ENCODE measurements at regions not wholly inside any gene's neighbourhood (a gene's known extent, or its start where the extent isn't known, plus 50 kb on each side); places are given as distances from the start of the nearest gene placed in this dataset.

GRCh38 chr5:133900534-133901270, 67.7 kb downstream of the C5orf15 start:
- no peak overlapping the region for H2AFZ ChIP-seq (ENCODE audit: low read length)
- intact Hi-C loops (cut with micrococcal nuclease; ENCODE audit: unreplicated experiment): no loop called here
- CTCF ChIA-PET (ENCODE audit: unreplicated experiment): no interaction called here

DNA sequence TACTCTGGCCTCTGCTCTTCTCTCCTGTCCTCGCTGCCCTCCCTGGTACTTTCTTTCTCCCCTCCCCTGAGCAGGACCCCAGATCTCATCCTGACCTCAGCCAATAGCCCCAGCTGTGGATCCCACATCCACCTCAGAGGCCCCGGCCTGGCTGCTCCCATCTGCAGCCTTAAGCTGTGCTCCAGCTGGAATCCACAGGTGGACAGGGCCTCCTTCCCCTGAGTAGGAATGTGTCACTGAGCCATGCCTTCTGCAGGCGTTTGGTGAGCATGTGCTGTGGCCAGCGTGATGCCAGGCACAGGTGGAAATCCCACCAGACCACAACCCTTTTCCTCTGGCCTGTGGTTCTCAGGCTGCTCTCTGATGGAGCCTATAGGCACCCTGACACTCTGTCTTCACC, 68.9 kb downstream of the C5orf15 start:
- no peak for TF ChIP-seq EZH2phosphoT487 (IDR thresholded peaks at IDR 0.05; ENCODE audit: borderline replicate concordance, low read depth, low read length)
- TF ChIP-seq, protein P1, sequence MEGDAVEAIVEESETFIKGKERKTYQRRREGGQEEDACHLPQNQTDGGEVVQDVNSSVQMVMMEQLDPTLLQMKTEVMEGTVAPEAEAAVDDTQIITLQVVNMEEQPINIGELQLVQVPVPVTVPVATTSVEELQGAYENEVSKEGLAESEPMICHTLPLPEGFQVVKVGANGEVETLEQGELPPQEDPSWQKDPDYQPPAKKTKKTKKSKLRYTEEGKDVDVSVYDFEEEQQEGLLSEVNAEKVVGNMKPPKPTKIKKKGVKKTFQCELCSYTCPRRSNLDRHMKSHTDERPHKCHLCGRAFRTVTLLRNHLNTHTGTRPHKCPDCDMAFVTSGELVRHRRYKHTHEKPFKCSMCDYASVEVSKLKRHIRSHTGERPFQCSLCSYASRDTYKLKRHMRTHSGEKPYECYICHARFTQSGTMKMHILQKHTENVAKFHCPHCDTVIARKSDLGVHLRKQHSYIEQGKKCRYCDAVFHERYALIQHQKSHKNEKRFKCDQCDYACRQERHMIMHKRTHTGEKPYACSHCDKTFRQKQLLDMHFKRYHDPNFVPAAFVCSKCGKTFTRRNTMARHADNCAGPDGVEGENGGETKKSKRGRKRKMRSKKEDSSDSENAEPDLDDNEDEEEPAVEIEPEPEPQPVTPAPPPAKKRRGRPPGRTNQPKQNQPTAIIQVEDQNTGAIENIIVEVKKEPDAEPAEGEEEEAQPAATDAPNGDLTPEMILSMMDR (conservative IDR thresholded peaks at IDR 0.05; ENCODE audit: low read length): no peak
- peaks cover 12% of the 10 kb centered on the region for H3K4me1 ChIP-seq (ENCODE audit: insufficient read depth, low read length, poor library complexity, severe bottlenecking)
- ChIA-PET POLR2A (no interaction called here), CTCF (ENCODE audit: unreplicated experiment) (no interaction called here)
- H2AFZ ChIP-seq (ENCODE audit: low read length): no peak overlapping the region
- no peaks in the 10 kb centered on the region for H3K9me3 ChIP-seq (ENCODE audit: low read length)
- intact Hi-C loops (cut with micrococcal nuclease; ENCODE audit: unreplicated experiment): no loop called here
- no peaks in the 10 kb centered on the region for H3K9me2 ChIP-seq (ENCODE audit: insufficient read depth, low read length)
- DNase-seq (ENCODE audit: low spot score): no peak
- H3K27ac ChIP-seq (ENCODE audit: low read depth, low read length, poor library complexity, severe bottlenecking): no peak overlapping the region
- H3K4me3 ChIP-seq (ENCODE audit: low read depth, low read length, poor library complexity, severe bottlenecking): no peak overlapping the region
- H4K20me1 ChIP-seq (ENCODE audit: insufficient read depth, low read length): no peaks in the 10 kb centered on the region
- no peaks in the 10 kb centered on the region for H3K79me2 ChIP-seq (ENCODE audit: insufficient read depth, low read depth, low read length)
- no TSS peak for BruUV-seq (replicated peaks)
- H3K4me2 ChIP-seq (ENCODE audit: low read length): no peak overlapping the region
- no peaks in the 10 kb centered on the region for H3K36me3 ChIP-seq (ENCODE audit: insufficient read depth, low read length)

More at GRCh38 chr5:133900534-133901270, 67.7 kb downstream of the C5orf15 start:
- H3K9me3 ChIP-seq (ENCODE audit: low read length): no peaks in the 10 kb centered on the region
- no peak overlapping the region for H3K4me3 ChIP-seq (ENCODE audit: low read depth, low read length, poor library complexity, severe bottlenecking)
- no peak overlapping the region for H3K27ac ChIP-seq (ENCODE audit: low read depth, low read length, poor library complexity, severe bottlenecking)
- no TSS peak for BruUV-seq (replicated peaks)
- H3K79me2 ChIP-seq (ENCODE audit: insufficient read depth, low read depth, low read length): no peaks in the 10 kb centered on the region
- no peaks in the 10 kb centered on the region for H4K20me1 ChIP-seq (ENCODE audit: insufficient read depth, low read length)
- no peaks in the 10 kb centered on the region for H3K36me3 ChIP-seq (ENCODE audit: insufficient read depth, low read length)
- peaks cover 11% of the 10 kb centered on the region for H3K4me1 ChIP-seq (ENCODE audit: insufficient read depth, low read length, poor library complexity, severe bottlenecking)
- no peaks in the 10 kb centered on the region for H3K9me2 ChIP-seq (ENCODE audit: insufficient read depth, low read length)
- TF ChIP-seq, protein P1 (conservative IDR thresholded peaks at IDR 0.05; ENCODE audit: low read length): no peak
- no peak for TF ChIP-seq EZH2phosphoT487 (IDR thresholded peaks at IDR 0.05; ENCODE audit: borderline replicate concordance, low read depth, low read length)
- POLR2A ChIA-PET: interaction anchor here (1.2 kb wide), 1 partner anchor 22 kb away, joined by 4 read pairs; no protein-coding TSS in a partner anchor
- DNase-seq (ENCODE audit: low spot score): no peak
- no peak overlapping the region for H3K4me2 ChIP-seq (ENCODE audit: low read length)

- intact Hi-C loops (cut with micrococcal nuclease; ENCODE audit: unreplicated experiment): no loop called here
- H3K36me3 ChIP-seq (ENCODE audit: insufficient read depth, low read length): no peaks in the 10 kb centered on the region
- H3K79me2 ChIP-seq (ENCODE audit: insufficient read depth, low read depth, low read length): no peaks in the 10 kb centered on the region
- H3K4me3 ChIP-seq (ENCODE audit: low read depth, low read length, poor library complexity, severe bottlenecking): no peak overlapping the region
- CTCF ChIA-PET (ENCODE audit: unreplicated experiment): no interaction called here
- H3K4me2 ChIP-seq (ENCODE audit: low read length): no peak overlapping the region
- no peak overlapping the region for H2AFZ ChIP-seq (ENCODE audit: low read length)
- DNase-seq (ENCODE audit: low spot score): no peak
- no peak for TF ChIP-seq EZH2phosphoT487 (IDR thresholded peaks at IDR 0.05; ENCODE audit: borderline replicate concordance, low read depth, low read length)
- TF ChIP-seq, protein P1 (conservative IDR thresholded peaks at IDR 0.05; ENCODE audit: low read length): no peak
- no peaks in the 10 kb centered on the region for H3K9me2 ChIP-seq (ENCODE audit: insufficient read depth, low read length)
- H3K9me3 ChIP-seq (ENCODE audit: low read length): no peaks in the 10 kb centered on the region
- no peak overlapping the region for H3K27ac ChIP-seq (ENCODE audit: low read depth, low read length, poor library complexity, severe bottlenecking)
- BruUV-seq (replicated peaks): no TSS peak
- POLR2A ChIA-PET: interaction anchor here (0.7 to 1.8 kb wide), 3 partner anchors 11 to 53 kb away, joined by 3 to 6 read pairs (median 5); no protein-coding TSS in a partner anchor
- H3K4me1 ChIP-seq (ENCODE audit: insufficient read depth, low read length, poor library complexity, severe bottlenecking): peaks cover 21% of the 10 kb centered on the region
- no peaks in the 10 kb centered on the region for H4K20me1 ChIP-seq (ENCODE audit: insufficient read depth, low read length)
These were observed 70.0 kb downstream of the C5orf15 start for GRCh38 chr5:133898440-133898839.

All from OCI-LY7 (cell line).